ENCODE measurements at regions not wholly inside any gene's neighbourhood (a gene's known extent, or its start where the extent isn't known, plus 50 kb on each side); places are given as distances from the start of the nearest gene placed in this dataset.

GRCh38 chr1:90512441-90512840, 204.7 kb downstream of the BARHL2 start:
- Histone ChIP-seq H2BK5ac (ENCODE audit: insufficient read length, low read length) (no peak overlapping the region), H3K9me3 (ENCODE audit: control insufficient read depth, low read depth, low read length) (no peaks in the 10 kb centered on the region), H2BK12ac (ENCODE audit: insufficient read length, low read depth, low read length) (no peak overlapping the region), H3K27me3 (ENCODE audit: insufficient read depth, low read length) (no peaks in the 10 kb centered on the region), H2AFZ (ENCODE audit: low read length) (no peak overlapping the region), H3K23ac (ENCODE audit: insufficient read length, low read depth, low read length) (no peak overlapping the region), H3T11ph (ENCODE audit: low read length) (no peak overlapping the region), H4K20me1 (ENCODE audit: control insufficient read depth, insufficient read depth, insufficient read length) (no peaks in the 10 kb centered on the region), H3K18ac (ENCODE audit: insufficient read length, low read depth, low read length) (no peak overlapping the region), H3K27ac (ENCODE audit: insufficient read length, low read depth, low read length) (no peak overlapping the region), H3K79me1 (ENCODE audit: insufficient read depth, low read depth, low read length, poor library complexity, severe bottlenecking) (no peaks in the 10 kb centered on the region), H3K4ac (ENCODE audit: low read depth, low read length) (no peak overlapping the region), H3K56ac (ENCODE audit: insufficient read length, low read depth, low read length) (no peak overlapping the region), H3K23me2 (ENCODE audit: insufficient read length, low read depth, low read length, poor library complexity, severe bottlenecking) (no peaks in the 10 kb centered on the region), H3K14ac (ENCODE audit: insufficient read depth, low read length) (no peak overlapping the region), H3K4me1 (ENCODE audit: insufficient read depth, low read length) (no peaks in the 10 kb centered on the region), H2BK15ac (ENCODE audit: low read depth, low read length) (no peak overlapping the region), H4K91ac (ENCODE audit: insufficient read length, low read depth, low read length) (no peak overlapping the region), H2AK5ac (ENCODE audit: insufficient read length, low read length) (no peak overlapping the region), H3K79me2 (ENCODE audit: insufficient read depth, low read length) (no peaks in the 10 kb centered on the region), H3K4me2 (ENCODE audit: insufficient read depth, insufficient read length, low read length) (no peak overlapping the region), H2BK120ac (ENCODE audit: low read depth, low read length, poor library complexity, severe bottlenecking) (no peak overlapping the region), H4K8ac (replicated peaks; ENCODE audit: insufficient read length, low read depth, low read length) (no peak overlapping the region), H4K5ac (ENCODE audit: insufficient read length, low read depth, low read length) (no peak overlapping the region), H3K9ac (ENCODE audit: extremely low read depth, insufficient read length, low read length) (no peak overlapping the region), H2BK20ac (ENCODE audit: low read depth, low read length, poor library complexity, severe bottlenecking) (no peak overlapping the region)
- peaks cover 30 to 31% of the 10 kb centered on the region in 2 experiments for H3K4me1 Mint-ChIP-seq
- H3K36me3 Mint-ChIP-seq (ENCODE audit: insufficient read depth in 1 of 3, low read depth in 3 of 3), result no peaks in the 10 kb centered on the region
- no CpG with 5 or more reads among the region's 3 CpGs for WGBS (ENCODE audit: extremely low coverage, insufficient read length, low lambda C conversion rate)
- H3K27me3 Mint-ChIP-seq (ENCODE audit: low read depth), result no peaks in the 10 kb centered on the region
- DNase-seq, result no peak
- TF ChIP-seq CTCF (conservative IDR thresholded peaks at IDR 0.05), result no peak
- no peak overlapping the region for H3K4me3 Mint-ChIP-seq
- H3K9me3 Mint-ChIP-seq, result no peaks in the 10 kb centered on the region
- H3K27ac Mint-ChIP-seq, result no peak overlapping the region; a peak in 1 of 7 replicates
